ENCODE measurements at regions not wholly inside any gene's neighbourhood (a gene's known extent, or its start where the extent isn't known, plus 50 kb on each side); places are given as distances from the start of the nearest gene placed in this dataset.

DNA sequence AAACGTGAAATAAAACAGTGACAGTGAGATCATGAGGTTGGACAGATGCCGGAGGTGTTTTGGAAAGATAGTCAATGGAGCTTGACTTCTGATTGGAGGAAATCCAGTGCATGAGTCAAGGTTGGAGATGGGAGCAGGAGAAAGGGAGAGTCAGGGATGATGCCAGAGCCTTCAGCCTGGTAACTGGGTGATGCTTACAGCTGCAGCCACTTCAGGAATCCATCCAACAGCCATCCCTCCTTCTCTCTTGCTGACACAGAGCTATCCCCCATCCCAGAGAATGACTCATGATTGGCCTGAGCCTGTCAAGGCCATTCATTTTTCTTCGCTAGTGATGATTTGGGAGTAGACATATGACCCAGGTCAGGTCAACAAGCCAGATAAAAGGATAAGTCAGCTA, 112.8 kb downstream of the SAMD5 start:
- H3K27me3 ChIP-seq: no peaks in the 10 kb centered on the region
- ATAC-seq: no peak
- intact Hi-C loops (cut with DNase I): no loop called here
- TF ChIP-seq, protein P1, sequence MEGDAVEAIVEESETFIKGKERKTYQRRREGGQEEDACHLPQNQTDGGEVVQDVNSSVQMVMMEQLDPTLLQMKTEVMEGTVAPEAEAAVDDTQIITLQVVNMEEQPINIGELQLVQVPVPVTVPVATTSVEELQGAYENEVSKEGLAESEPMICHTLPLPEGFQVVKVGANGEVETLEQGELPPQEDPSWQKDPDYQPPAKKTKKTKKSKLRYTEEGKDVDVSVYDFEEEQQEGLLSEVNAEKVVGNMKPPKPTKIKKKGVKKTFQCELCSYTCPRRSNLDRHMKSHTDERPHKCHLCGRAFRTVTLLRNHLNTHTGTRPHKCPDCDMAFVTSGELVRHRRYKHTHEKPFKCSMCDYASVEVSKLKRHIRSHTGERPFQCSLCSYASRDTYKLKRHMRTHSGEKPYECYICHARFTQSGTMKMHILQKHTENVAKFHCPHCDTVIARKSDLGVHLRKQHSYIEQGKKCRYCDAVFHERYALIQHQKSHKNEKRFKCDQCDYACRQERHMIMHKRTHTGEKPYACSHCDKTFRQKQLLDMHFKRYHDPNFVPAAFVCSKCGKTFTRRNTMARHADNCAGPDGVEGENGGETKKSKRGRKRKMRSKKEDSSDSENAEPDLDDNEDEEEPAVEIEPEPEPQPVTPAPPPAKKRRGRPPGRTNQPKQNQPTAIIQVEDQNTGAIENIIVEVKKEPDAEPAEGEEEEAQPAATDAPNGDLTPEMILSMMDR (IDR thresholded peaks at IDR 0.05): no peak
- TF ChIP-seq POLR2A (IDR thresholded peaks at IDR 0.05): no peak
- peak in 1 of 4 donors; percentile 5 for DNase-seq
- WGBS, 2 donors: 64 to 65% methylated on average over 3 of the region's 3 CpGs
- no peak overlapping the region for H3K27ac ChIP-seq
- no peaks in the 10 kb centered on the region for H3K9me3 ChIP-seq
- no peak overlapping the region for H3K4me3 ChIP-seq
- no peaks in the 10 kb centered on the region for H3K4me1 ChIP-seq
- H3K36me3 ChIP-seq (replicated peaks in 1 of 2; ENCODE audit: insufficient read depth in 1 of 2, low read depth in 2 of 2): no peaks in the 10 kb centered on the region

DNA sequence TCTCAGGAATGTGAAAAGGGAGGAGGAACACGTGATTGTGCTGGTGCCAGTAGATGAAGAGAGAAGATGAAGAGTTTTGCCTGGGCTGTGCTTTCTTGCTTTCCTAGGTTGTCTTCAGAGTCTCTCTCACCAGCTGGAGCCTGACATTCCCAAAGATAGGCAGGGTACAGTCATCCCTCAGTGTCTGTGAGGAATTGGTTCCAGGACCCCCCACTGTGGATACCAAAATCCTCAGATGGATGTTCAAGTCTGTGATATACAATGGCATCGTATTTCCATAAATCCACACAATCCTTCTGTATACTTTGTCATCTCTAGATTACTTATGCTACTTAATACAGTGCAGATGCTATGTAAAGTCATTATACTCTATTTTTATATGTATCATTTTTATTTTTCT, 113.5 kb downstream of the SAMD5 start:
- Histone ChIP-seq H3K4me1 (no peaks in the 10 kb centered on the region), H3K4me3 (no peak overlapping the region), H3K27ac (no peak overlapping the region), H3K9me3 (no peaks in the 10 kb centered on the region), H3K36me3 (replicated peaks in 1 of 2; ENCODE audit: insufficient read depth in 1 of 2, low read depth in 2 of 2) (no peaks in the 10 kb centered on the region), H3K27me3 (no peaks in the 10 kb centered on the region)
- ATAC-seq: no peak
- no peak for DNase-seq
- intact Hi-C loops (cut with DNase I): no loop called here
- no peak for TF ChIP-seq POLR2A (IDR thresholded peaks at IDR 0.05)
- TF ChIP-seq, protein P1 (IDR thresholded peaks at IDR 0.05): no peak
- WGBS, 2 donors: 63 to 64% methylated on average over 2 of the region's 2 CpGs

DNA sequence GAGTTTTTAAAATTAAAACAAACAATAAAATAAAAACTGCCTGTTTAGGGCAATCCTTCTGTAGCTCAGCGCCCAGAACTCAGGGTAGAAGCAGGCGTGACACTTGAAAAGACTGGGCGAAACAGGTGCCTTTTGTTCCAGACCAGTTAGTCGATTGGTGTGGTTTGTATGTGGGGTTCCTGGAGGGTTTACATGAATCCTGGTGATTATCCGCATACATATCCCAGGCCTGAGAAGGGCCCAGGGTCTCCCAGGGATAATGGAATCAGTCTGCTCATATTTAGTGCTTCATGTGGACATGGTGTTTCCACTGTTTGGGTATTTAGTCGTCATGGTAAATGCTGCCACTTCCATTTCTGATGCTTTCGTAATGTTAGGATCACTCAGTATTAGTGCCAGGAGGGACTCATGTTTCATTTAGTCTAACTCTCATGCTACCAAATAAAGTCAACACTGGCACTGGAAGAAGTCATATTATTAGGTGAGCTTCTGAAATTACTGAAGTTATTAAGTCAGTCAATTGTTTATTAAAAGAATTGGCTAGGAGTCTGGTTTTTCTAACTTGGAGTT, 116.5 kb downstream of the SAMD5 start:
- 81 to 82% methylated on average over 7 of the region's 7 CpGs for WGBS, 2 donors
- H3K27ac ChIP-seq: no peak overlapping the region
- DNase-seq: no peak
- no peaks in the 10 kb centered on the region for H3K9me3 ChIP-seq
- H3K27me3 ChIP-seq: no peaks in the 10 kb centered on the region
- intact Hi-C loops (cut with DNase I): no loop called here
- no peaks in the 10 kb centered on the region for H3K4me1 ChIP-seq
- TF ChIP-seq POLR2A (IDR thresholded peaks at IDR 0.05): no peak
- TF ChIP-seq, protein P1 (IDR thresholded peaks at IDR 0.05): no peak
- H3K4me3 ChIP-seq: no peak overlapping the region
- no peaks in the 10 kb centered on the region for H3K36me3 ChIP-seq (replicated peaks in 1 of 2; ENCODE audit: insufficient read depth in 1 of 2, low read depth in 2 of 2)
- no peak for ATAC-seq

DNA sequence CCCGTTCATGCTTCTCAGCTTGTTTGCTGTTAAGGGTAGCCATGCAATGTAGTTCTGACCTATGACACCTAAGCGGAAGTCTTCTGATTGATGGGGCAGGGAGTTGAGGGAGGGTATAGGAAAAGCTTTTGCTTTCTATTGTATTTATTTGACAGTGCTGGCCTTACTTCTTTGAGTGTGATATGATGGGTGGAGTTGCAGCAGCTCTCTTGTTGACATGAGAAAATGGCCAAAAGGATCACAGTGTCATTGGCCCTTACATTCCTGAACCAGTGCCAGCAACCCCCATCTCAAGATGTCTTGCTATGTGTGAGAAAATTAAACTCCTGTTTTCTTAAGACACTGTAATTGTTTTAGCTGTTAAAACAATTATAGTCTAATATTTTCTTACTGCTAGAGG, 117.5 kb downstream of the SAMD5 start:
- ATAC-seq (no peak), DNase-seq (no peak)
- H3K36me3 ChIP-seq (replicated peaks in 1 of 2; ENCODE audit: insufficient read depth in 1 of 2, low read depth in 2 of 2): no peaks in the 10 kb centered on the region
- no peak overlapping the region for H3K27ac ChIP-seq
- intact Hi-C loops (cut with DNase I): no loop called here
- H3K4me3 ChIP-seq: no peak overlapping the region
- no peaks in the 10 kb centered on the region for H3K27me3 ChIP-seq
- H3K4me1 ChIP-seq: no peaks in the 10 kb centered on the region
- 72 to 77% methylated on average over 2 of the region's 2 CpGs for WGBS, 2 donors
- no peaks in the 10 kb centered on the region for H3K9me3 ChIP-seq
- TF ChIP-seq POLR2A (IDR thresholded peaks at IDR 0.05): no peak
- TF ChIP-seq, protein P1 (IDR thresholded peaks at IDR 0.05): no peak

DNA sequence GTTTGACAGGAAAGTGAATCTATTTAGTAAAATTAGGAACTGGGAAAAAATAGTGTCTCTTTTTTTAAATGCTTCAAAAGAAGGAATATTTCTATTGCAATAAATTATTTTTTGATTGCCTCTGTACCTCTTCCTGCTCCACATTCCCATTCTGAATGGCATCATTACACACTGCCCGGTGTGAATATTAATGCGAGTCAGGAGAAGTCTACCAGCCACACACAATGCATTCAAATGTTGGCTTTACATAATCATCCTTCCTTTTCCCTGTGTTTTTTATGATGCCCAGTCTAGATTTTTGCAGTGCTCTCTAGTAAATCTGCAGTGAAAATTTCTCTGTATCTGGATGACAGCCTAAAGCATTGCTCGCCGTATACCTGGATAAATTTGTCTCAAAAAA, 118.9 kb downstream of the SAMD5 start:
- intact Hi-C loops (cut with DNase I): no loop called here
- ATAC-seq (no peak), DNase-seq (no peak)
- Histone ChIP-seq H3K4me3 (no peak overlapping the region), H3K27ac (no peak overlapping the region), H3K4me1 (no peaks in the 10 kb centered on the region), H3K9me3 (no peaks in the 10 kb centered on the region), H3K36me3 (replicated peaks in 1 of 2; ENCODE audit: insufficient read depth in 1 of 2, low read depth in 2 of 2) (no peaks in the 10 kb centered on the region), H3K27me3 (no peaks in the 10 kb centered on the region)
- 73 to 77% methylated on average over 4 of the region's 4 CpGs for WGBS, 2 donors
- no peak for TF ChIP-seq POLR2A (IDR thresholded peaks at IDR 0.05)

All from body of pancreas (tissue), 4 donors.